Hematopoietic multipotent progenitor cell treated with erythropoietin and hydrocortisone succinate and interleukin-3 and kit ligand, for 8 days (in vitro differentiated cells): ENCODE measurements at regions not wholly inside any gene's neighbourhood (a gene's known extent, or its start where the extent isn't known, plus 50 kb on each side); places are given as distances from the start of the nearest gene placed in this dataset.
"Not testable (repeated sequence)": the region's sequence is repeated elsewhere in the genome, so short reads cannot be mapped to it uniquely, and the experiment has no call there.

Experiments
- DNase-seq: peaks from one replicate; pipeline ENCODE4 v3.0.0-alpha.2; 2015

- DNase-seq = no peak
These were observed 222.4 kb downstream of the ANTXR2 start for GRCh38 chr4:79850626-79851025.

GRCh38 chr4:79848329-79848728 lies 224.7 kb downstream of the ANTXR2 start:
- DNase-seq = no peak

GRCh38 chr4:79847411-79847810 lies 225.6 kb downstream of the ANTXR2 start:
- no peak for DNase-seq

GRCh38 chr4:79842162-79842561 lies 230.9 kb downstream of the ANTXR2 start:
- no peak for DNase-seq

- no peak for DNase-seq
These were observed 239.2 kb downstream of the ANTXR2 start for GRCh38 chr4:79833857-79834256.

- DNase-seq = no peak
These were observed 241.1 kb downstream of the ANTXR2 start for GRCh38 chr4:79831701-79832514.

GRCh38 chr4:79831119-79831528 lies 241.9 kb downstream of the ANTXR2 start:
- no peak for DNase-seq

- no peak for DNase-seq
These were observed 245.7 kb downstream of the ANTXR2 start for GRCh38 chr4:79827283-79827682.

GRCh38 chr4:79823148-79823763 lies 249.8 kb downstream of the ANTXR2 start:
- no peak for DNase-seq

- no peak for DNase-seq
These were observed 252.6 kb downstream of the ANTXR2 start for GRCh38 chr4:79820427-79820826.

- not testable (repeated sequence) for DNase-seq
These were observed 265.1 kb downstream of the ANTXR2 start for GRCh38 chr4:79807933-79808332.

GRCh38 chr4:79798047-79798446 lies 275.0 kb downstream of the ANTXR2 start:
- DNase-seq = no peak

GRCh38 chr4:79796948-79797347 lies 276.1 kb downstream of the ANTXR2 start:
- no peak for DNase-seq

- DNase-seq = no peak
These were observed 284.1 kb downstream of the ANTXR2 start for GRCh38 chr4:79788884-79789283.

- no peak for DNase-seq
These were observed 292.9 kb downstream of the ANTXR2 start for GRCh38 chr4:79780129-79780528.

GRCh38 chr4:79772510-79772909 lies 300.5 kb downstream of the ANTXR2 start:
- DNase-seq = no peak

GRCh38 chr4:79764120-79764519 lies 308.9 kb downstream of the ANTXR2 start:
- DNase-seq = peak; percentile 58

- DNase-seq = no peak
These were observed 309.4 kb downstream of the ANTXR2 start for GRCh38 chr4:79763486-79764075.

GRCh38 chr4:79759793-79760192 lies 313.2 kb downstream of the ANTXR2 start:
- DNase-seq = no peak

- DNase-seq = no peak
These were observed 315.4 kb downstream of the ANTXR2 start for GRCh38 chr4:79757600-79757999.

GRCh38 chr4:79756140-79756895 lies 316.7 kb downstream of the ANTXR2 start:
- no peak for DNase-seq

GRCh38 chr4:79748835-79749234 lies 324.2 kb downstream of the ANTXR2 start:
- DNase-seq = no peak

- DNase-seq = no peak
These were observed 325.8 kb downstream of the ANTXR2 start for GRCh38 chr4:79747252-79747651.
